IPS DF 6.9 (cell line): ENCODE measurements at regions not wholly inside any gene's neighbourhood (a gene's known extent, or its start where the extent isn't known, plus 50 kb on each side); places are given as distances from the start of the nearest gene placed in this dataset.

Experiments used
- DNase-seq: peaks from one replicate; pipeline ENCODE4 v3.0.0-alpha.2; 2013; ENCODE audit warnings: low read depth, low spot score
- H3K27ac ChIP-seq: one replicate; pipeline ENCODE4 v1.5.1; 2013; ENCODE audit warnings: low read length, control low read depth
- H3K27me3 ChIP-seq: 2 replicates; pipeline ENCODE4 v1.6.1; 2013; ENCODE audit warnings: mild to moderate bottlenecking, low read length; ENCODE audit not compliant: control insufficient read depth, insufficient read depth
- H3K36me3 ChIP-seq: 2 replicates; pipeline ENCODE4 v1.6.1; 2013; ENCODE audit warnings: low read length; ENCODE audit not compliant: control insufficient read depth, insufficient read depth
- H3K4me1 ChIP-seq: 2 replicates; pipeline ENCODE4 v1.6.1; 2013; ENCODE audit warnings: low read length; ENCODE audit not compliant: control insufficient read depth, insufficient read depth
- H3K4me3 ChIP-seq: 2 replicates; pipeline ENCODE4 v1.5.1; 2013; ENCODE audit warnings: mild to moderate bottlenecking, low read length
- H3K9me3 ChIP-seq: 2 replicates; pipeline ENCODE4 v1.6.1; 2013; ENCODE audit warnings: low read length, inconsistent platforms; ENCODE audit not compliant: control insufficient read depth, insufficient read depth
- WGBS: extraction: QIAGEN DNeasy Blood & Tissue Kit; methylation state at CpG from one replicate; pipeline ENCODE4 v1.1.7; 2013; ENCODE audit warnings: mixed read lengths, missing lambda C conversion rate; ENCODE audit not compliant: insufficient read length, insufficient coverage; 5-methylcytosine and 5-hydroxymethylcytosine counted together

- Histone ChIP-seq H3K4me3 (no peak overlapping the region), H3K27me3 (no peaks in the 10 kb centered on the region), H3K9me3 (no peaks in the 10 kb centered on the region), H3K27ac (no peak overlapping the region), H3K4me1 (no peaks in the 10 kb centered on the region), H3K36me3 (no peaks in the 10 kb centered on the region)
- DNase-seq: no peak
- no CpG with 5 or more reads among the region's 7 CpGs for WGBS
Measured at GRCh38 chr3:30500666-30501399, 105.6 kb upstream of the TGFBR2 start.

DNA sequence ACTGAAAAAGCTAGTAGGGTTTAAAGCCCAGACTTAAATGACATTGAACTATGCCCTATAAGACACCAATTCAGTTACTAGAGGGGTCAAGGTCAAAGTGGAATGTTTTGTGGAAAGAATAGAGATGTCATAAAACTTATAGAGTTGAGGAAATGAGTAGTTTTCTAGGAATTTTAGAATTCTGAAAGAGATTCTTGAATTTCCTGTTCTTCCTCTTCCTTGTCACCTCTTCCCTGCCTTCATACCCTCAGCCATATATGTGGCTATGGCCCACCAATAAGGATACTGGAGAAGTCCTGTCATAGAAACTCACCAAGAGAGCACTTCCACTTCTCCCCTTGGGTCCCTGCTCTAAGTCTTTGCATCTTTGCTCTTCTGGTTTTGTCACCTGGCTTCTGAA is 104.9 kb upstream of the TGFBR2 start:
- no peaks in the 10 kb centered on the region for H3K27me3 ChIP-seq
- H3K9me3 ChIP-seq: no peaks in the 10 kb centered on the region
- H3K4me1 ChIP-seq: no peaks in the 10 kb centered on the region
- DNase-seq: no peak
- H3K4me3 ChIP-seq: no peak overlapping the region
- no peak overlapping the region for H3K27ac ChIP-seq
- H3K36me3 ChIP-seq: no peaks in the 10 kb centered on the region

DNA sequence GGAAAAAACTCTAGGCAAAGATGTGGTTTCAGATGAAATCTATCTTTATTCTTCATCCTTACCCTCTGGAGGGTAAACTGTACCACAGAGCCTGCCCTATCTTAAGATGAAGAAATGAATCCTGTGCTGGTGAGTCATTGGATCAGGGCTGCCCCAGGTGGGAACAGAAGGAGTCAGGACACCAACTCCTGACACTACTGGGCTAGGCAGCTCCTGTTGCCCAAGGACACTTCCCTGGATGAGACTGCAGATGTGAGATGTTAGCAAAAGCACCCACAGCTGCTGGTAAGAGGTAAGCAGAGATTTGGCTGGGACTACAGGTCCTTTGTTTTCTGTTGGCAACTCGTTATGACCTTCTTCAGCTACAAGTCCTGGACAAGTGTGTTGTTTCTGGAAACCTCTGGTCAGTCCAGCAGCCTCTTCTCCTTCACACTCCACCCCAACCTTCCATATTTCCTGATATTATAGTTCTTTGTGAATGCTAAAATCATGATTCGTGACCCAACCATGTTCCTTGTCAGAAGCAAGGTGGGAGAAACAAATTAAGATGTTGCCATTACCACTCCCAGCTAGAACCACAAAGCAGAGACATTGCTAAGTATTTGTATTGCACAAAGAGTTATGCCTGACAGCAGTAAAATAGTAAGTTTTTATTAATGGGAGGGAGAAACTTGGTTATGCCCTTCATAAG is 104.2 kb upstream of the TGFBR2 start:
- Histone ChIP-seq H3K27me3 (no peaks in the 10 kb centered on the region), H3K36me3 (no peaks in the 10 kb centered on the region), H3K27ac (no peak overlapping the region), H3K9me3 (no peaks in the 10 kb centered on the region), H3K4me1 (no peaks in the 10 kb centered on the region), H3K4me3 (no peak overlapping the region)
- no CpG with 5 or more reads among the region's 2 CpGs for WGBS
- DNase-seq: no peak

GRCh38 chr3:30502742-30503073 is 103.7 kb upstream of the TGFBR2 start:
- Histone ChIP-seq H3K4me3 (no peak overlapping the region), H3K27ac (no peak overlapping the region), H3K4me1 (no peaks in the 10 kb centered on the region), H3K36me3 (no peaks in the 10 kb centered on the region), H3K27me3 (no peaks in the 10 kb centered on the region), H3K9me3 (no peaks in the 10 kb centered on the region)
- WGBS: no CpG with 5 or more reads among the region's 1 CpG
- DNase-seq: no peak

- Histone ChIP-seq H3K27ac (no peak overlapping the region), H3K9me3 (no peaks in the 10 kb centered on the region), H3K4me1 (no peaks in the 10 kb centered on the region), H3K4me3 (no peak overlapping the region), H3K27me3 (no peaks in the 10 kb centered on the region), H3K36me3 (no peaks in the 10 kb centered on the region)
- no peak for DNase-seq
- WGBS: no CpG with 5 or more reads among the region's 2 CpGs
Measured at GRCh38 chr3:30503446-30503845, 103.0 kb upstream of the TGFBR2 start.

DNA sequence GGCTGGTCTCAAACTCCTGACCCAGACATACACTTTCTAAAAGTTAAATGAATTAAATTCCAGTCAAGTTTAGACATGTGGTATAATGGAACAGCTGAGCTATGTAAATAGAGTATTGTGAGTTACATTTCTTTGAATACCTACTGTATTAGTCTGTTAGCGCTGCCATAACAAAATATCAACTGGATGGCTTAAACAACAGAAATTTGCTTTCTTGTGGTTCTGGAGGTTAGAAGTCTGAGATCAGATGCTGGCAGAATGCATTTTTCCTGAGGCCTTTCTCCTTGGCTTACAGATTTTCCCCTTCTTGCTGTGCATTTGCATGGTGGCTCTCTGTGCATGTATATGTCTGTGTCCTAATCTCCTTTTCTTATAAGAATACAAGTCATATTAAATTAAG is 101.5 kb upstream of the TGFBR2 start:
- no peaks in the 10 kb centered on the region for H3K9me3 ChIP-seq
- no peaks in the 10 kb centered on the region for H3K36me3 ChIP-seq
- no peak for DNase-seq
- H3K4me3 ChIP-seq: no peak overlapping the region
- H3K4me1 ChIP-seq: no peaks in the 10 kb centered on the region
- no CpG with 5 or more reads among the region's 1 CpG for WGBS
- no peaks in the 10 kb centered on the region for H3K27me3 ChIP-seq
- H3K27ac ChIP-seq: no peak overlapping the region

DNA sequence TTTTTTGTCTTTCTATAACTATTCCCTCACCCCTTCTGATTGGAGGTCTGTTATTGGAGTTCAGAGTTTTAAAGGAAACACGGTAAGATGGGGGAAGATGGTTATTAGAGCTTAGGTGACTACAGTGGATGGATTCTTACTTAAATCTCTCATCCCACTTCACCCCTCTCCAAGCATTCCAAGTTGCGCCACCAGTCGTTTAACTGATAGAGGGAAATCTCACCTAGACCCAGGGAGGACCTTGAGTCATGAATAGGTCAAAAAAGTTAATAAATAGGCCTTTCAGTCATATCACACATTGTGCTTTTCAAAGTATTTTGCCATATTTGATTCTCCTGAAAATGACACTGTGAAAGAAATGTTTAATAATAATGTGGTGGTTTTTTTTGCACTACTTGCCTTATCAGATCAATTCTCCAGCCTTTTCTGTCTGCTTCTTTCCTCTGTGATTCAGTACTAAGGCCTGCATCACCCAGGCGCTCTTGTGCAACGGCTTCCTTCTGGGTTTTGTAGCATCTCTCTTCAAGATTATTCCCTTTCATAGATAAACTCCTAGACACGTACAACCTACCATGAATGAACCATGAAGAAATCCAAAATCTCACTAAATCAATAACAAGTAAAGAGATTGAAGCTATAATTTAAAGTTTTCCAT is 100.4 kb upstream of the TGFBR2 start:
- H3K27ac ChIP-seq: no peak overlapping the region
- no peaks in the 10 kb centered on the region for H3K4me1 ChIP-seq
- no peak for DNase-seq
- no peaks in the 10 kb centered on the region for H3K27me3 ChIP-seq
- H3K36me3 ChIP-seq: no peaks in the 10 kb centered on the region
- no CpG with 5 or more reads among the region's 6 CpGs for WGBS
- no peak overlapping the region for H3K4me3 ChIP-seq
- no peaks in the 10 kb centered on the region for H3K9me3 ChIP-seq

GRCh38 chr3:30508339-30508738 is 98.1 kb upstream of the TGFBR2 start:
- Histone ChIP-seq H3K4me1 (no peaks in the 10 kb centered on the region), H3K9me3 (no peaks in the 10 kb centered on the region), H3K27me3 (no peaks in the 10 kb centered on the region), H3K27ac (no peak overlapping the region), H3K4me3 (no peak overlapping the region), H3K36me3 (no peaks in the 10 kb centered on the region)
- no peak for DNase-seq
- no CpG with 5 or more reads among the region's 3 CpGs for WGBS

DNA sequence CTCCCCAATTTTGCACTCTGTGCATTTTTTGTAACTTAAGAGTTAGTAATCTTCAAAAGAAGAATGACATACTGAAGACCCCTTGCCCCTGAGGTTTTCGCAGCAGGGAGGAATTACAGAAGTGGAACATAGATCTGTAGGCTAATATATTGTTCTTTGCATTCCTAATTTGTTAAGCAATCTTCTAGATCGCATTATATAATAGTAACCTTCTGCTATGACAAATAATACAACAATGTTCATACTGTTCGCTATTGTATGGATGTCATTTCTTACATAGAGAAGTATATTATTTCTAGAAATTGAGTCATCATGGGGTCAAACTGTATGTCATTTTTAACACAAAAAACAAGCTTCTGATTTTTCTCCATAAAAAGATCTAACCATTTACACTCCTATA is 95.8 kb upstream of the TGFBR2 start:
- DNase-seq: no peak
- Histone ChIP-seq H3K4me1 (no peaks in the 10 kb centered on the region), H3K9me3 (no peaks in the 10 kb centered on the region), H3K27me3 (no peaks in the 10 kb centered on the region), H3K4me3 (no peak overlapping the region), H3K36me3 (no peaks in the 10 kb centered on the region), H3K27ac (no peak overlapping the region)
- WGBS: no CpG with 5 or more reads among the region's 3 CpGs

GRCh38 chr3:30511524-30512251 is 94.7 kb upstream of the TGFBR2 start:
- DNase-seq: no peak

More at GRCh38 chr3:30511524-30512251, 94.7 kb upstream of the TGFBR2 start:
- no peak overlapping the region for H3K27ac ChIP-seq
- no peaks in the 10 kb centered on the region for H3K36me3 ChIP-seq
- no peaks in the 10 kb centered on the region for H3K9me3 ChIP-seq
- no peaks in the 10 kb centered on the region for H3K4me1 ChIP-seq
- WGBS: 100% methylated on average over 2 of the region's 9 CpGs
- no peak overlapping the region for H3K4me3 ChIP-seq
- H3K27me3 ChIP-seq: no peaks in the 10 kb centered on the region
